NCI-H2227 treated with DMSO at 0.1 percent for 48 hours (cell line): ENCODE measurements at regions not wholly inside any gene's neighbourhood (a gene's known extent, or its start where the extent isn't known, plus 50 kb on each side); places are given as distances from the start of the nearest gene placed in this dataset.

ENCODE experiments used
- DNase-seq: peaks from one replicate; lab custom pipeline; 2025; lab: John Stamatoyannopoulos, UW

DNA sequence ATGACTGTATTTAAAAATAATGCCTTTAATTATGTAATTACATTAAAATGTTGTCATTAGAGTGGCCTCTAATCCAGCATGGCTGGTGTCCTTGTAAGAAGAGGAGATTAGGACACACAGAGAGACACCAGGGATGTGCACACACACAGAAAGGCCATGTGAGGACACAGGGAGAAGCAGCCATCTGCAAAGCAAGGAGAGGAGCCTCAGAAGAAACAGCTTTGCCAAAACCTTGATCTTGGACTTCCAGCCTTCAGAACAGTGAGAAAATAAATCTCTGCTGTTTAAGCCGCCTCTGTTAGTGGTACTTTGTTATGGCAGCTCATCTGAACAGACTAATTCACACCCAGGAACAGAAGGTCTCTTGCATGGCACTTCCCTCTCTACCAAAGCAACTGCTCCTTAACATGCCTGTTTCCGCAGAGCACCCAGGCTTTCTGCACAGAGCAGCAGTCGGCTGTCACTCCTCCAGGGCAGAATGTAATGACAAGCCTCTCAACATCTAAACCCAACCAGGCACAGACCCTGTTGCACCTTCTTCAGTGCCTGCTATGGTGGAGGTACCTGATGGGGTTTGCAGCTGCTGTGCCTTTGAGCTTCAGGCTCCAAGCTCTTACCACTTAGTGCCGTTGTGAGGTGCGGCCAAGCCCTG is 377.7 kb downstream of the TDRD15 start:
- DNase-seq = no peak

GRCh38 chr2:21515903-21516302 is 392.1 kb downstream of the TDRD15 start:
- DNase-seq = no peak

- DNase-seq = no peak
Measured at GRCh38 chr2:21519412-21519811, 395.6 kb downstream of the TDRD15 start.

- no peak for DNase-seq
Measured at GRCh38 chr2:21519821-21520220, 396.1 kb downstream of the TDRD15 start.

DNA sequence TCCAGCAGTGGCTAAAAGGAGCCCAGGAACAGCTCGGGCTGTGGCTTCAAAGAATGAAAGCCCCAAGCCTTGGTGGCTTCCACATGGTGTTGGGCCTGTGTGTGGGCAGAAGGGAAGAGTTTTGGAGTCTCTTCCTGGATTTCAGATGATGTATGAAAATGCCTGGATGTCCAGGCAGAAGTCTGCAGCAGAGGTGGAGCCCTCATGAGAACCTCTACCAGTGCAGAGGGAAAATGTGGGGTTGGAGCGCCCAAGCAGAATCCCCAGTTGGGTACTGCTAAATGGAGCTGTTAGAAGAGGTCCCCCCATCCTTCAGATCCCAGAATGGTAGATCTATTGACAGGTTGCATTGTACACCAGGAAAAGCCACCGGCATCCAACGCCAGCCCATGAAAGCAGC is 412.1 kb downstream of the TDRD15 start:
- DNase-seq = no peak

- DNase-seq = no peak
Measured at GRCh38 chr2:21539685-21540084, 415.9 kb downstream of the TDRD15 start.

DNA sequence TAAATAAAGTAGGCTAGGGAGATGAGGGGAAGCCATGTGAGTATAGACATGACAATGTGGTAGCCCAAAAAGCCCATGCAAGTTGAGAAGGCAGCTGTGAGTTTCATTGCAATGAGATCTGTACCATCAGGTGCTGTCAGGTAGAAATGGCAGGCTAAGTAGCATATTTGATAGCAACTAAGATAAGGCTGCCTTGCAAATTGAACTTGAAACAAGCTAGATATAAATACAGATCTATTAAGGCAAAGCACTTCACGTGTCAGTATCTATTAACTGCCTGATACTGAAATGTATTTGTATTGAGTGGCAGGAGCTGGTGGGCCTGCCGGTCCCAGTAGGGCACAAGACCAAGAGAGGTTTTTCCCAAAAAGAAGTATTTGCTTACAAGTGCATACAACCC is 419.9 kb downstream of the TDRD15 start:
- DNase-seq = no peak

DNA sequence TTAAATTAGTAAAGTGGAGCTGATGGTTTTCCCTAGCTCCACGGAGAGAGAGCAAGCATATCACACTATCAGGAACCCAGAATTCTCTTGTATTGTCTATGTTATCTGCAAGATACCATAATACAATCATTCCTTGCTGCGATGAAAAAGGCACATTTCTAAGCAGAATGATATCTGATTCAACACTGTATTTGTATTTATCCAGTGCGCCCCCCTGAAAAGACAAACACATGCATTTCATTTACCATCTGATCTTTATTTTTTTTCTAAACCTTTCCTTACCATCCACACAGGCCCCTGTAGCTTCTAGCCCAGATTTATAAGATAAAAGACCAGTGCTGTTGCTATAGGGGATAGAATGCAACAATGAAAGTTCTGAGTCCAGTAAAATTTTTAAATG is 420.6 kb downstream of the TDRD15 start:
- DNase-seq = no peak

GRCh38 chr2:21552981-21553380 is 429.2 kb downstream of the TDRD15 start:
- no peak for DNase-seq

- no peak for DNase-seq
Measured at GRCh38 chr2:21559351-21559750, 435.6 kb downstream of the TDRD15 start.

GRCh38 chr2:21561965-21562364 is 438.2 kb downstream of the TDRD15 start:
- DNase-seq = no peak

GRCh38 chr2:21567395-21567794 is 443.6 kb downstream of the TDRD15 start:
- DNase-seq = no peak

DNA sequence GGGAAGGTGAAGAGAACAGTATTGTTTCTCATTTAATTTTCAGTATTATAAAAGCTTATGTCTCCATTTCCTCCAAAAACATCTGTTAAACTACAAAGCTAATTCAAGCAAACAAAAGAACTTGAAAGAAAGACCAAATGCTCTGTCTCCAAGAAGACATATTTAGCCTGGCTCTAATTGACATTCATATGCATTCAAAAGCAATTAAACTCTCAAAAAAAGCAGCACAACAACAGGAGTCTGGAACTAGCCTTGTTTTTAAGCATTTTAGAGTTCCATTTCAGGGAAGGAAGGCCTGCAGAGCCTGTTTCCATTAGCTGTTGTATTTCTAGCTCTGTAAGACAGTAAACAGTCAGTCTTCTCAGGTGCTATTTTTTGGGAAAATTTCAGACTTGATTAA is 447.9 kb downstream of the TDRD15 start:
- DNase-seq = no peak

DNA sequence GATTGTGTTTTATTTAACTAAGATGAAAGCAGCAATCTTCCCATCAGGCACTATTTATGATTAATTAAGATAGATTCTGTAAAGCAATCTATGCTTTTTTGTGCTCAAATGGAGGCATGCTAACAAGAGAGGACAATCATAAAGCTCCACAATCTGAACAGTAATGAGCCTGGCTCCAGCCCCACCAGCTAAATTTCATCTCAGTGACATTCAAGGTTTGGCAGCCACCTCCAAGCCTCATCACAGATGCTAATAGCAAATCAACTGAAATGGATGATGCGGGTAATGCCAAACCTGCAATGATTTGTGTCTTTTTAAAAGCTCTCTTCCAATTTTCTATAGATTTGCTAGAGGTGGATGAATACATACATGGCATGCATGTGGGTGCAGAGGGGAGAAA is 456.6 kb downstream of the TDRD15 start:
- no peak for DNase-seq

DNA sequence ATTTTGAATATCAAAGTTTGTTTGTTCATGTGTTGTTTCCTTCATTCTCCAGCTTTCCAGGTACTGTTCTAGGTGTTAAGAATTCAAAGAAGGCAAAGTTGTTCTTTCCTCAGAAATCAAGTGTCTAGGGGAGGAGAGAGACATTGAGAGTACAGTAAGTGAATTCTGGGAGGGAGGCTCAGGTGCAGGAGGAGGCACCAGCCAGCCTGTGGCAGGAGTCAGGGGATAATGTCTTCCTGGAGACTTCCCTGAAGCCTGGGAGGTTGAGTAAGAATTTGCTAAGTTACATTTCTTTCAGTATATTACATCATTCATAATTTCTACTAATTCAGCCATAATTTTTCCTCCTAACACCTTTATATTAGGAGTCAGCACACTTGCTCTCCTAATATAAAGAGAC is 462.1 kb downstream of the TDRD15 start:
- no peak for DNase-seq

DNA sequence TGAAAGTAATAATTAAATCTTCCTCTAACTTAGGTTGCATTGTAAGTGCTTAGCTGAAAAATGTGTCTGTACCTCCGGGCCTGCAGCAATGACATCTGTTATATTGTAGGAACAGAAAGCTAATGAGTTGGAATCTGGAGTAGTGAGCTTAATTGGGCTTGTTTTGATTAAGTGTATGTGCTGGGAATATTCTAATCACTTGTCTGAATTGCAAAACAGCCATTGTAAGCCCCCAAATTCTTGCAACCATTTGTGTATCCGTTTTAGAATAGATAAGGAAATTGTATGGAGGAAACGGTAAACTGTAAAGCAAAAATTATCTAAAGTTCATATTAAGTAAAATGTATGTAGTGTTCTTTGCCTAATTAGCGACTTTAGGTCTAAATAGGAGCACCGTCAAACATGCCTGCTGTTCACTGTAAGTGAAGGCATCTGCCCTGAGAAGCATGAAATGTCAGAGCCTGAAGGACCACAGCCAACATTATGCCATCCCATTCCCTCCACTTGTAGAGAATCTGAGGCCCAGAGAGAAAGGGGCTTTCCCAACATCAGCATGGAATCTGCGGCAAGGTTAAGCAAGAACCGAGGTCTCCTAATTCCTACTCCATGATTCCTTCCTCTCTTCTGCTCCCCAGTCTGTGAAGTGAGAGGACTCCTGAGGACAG is 466.4 kb downstream of the TDRD15 start:
- no peak for DNase-seq

DNA sequence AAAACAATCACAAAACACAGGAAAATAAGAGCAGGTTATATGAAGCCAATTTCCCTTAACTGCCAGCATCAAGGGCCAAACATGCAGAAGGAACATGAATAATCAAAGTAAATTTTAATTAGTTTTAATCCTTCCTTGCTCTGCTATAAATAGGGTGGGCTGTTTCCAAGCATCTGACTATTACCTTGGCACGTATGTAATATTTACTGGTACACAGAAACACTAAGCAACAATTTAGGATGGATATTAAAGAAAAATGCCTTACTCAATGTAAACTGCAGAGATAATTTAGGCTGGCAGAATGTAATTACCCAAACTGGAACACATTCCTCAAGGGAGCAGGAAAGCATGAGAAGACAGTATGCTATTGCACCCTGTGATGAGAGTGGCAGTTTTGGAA is 468.2 kb downstream of the TDRD15 start:
- no peak for DNase-seq

- DNase-seq = no peak
Measured at GRCh38 chr2:21599417-21599816, 475.6 kb downstream of the TDRD15 start.

- no peak for DNase-seq
Measured at GRCh38 chr2:21602789-21603188, 479.0 kb downstream of the TDRD15 start.

DNA sequence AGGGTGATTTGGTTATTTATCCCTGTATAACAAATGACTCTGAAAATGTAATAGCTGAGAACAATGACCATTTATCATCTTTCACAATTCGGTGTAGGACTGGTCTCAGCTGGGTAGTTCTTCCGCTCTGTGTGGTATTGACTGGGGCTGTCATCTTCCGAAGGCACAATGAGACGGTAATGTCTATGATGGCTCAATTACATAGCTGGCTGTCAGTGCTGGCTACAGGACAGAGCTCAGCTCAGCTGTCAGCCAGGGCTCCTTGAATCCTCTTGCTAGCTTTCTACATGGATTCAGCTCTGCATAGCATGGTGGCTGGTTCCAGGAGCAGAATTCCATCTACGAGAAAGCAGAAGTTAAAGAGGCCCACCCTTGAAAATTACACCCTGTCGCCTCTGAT is 483.8 kb downstream of the TDRD15 start:
- no peak for DNase-seq

GRCh38 chr2:21610304-21610703 is 486.5 kb downstream of the TDRD15 start:
- no peak for DNase-seq

GRCh38 chr2:21617885-21618434 is 494.2 kb downstream of the TDRD15 start:
- no peak for DNase-seq

DNA sequence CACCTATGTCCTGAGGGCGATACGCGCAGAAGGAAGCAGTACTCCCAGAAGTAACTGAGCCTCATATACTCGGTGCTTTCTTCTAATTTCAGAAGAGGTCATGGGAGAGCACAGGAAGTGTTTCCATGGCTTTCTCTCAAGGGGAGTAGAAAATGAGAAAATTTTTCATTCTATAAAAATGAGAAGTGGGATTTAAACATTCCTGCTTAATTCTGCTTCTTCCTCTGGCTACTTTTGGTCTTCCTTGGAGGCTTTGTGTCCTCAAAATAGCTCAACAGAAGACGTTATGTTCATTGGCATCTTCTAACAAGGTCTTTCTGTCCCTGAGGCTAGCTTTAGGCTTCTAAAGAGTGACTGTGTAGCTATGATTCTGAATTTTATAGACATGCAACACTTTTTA is 497.0 kb downstream of the TDRD15 start:
- DNase-seq = no peak

DNA sequence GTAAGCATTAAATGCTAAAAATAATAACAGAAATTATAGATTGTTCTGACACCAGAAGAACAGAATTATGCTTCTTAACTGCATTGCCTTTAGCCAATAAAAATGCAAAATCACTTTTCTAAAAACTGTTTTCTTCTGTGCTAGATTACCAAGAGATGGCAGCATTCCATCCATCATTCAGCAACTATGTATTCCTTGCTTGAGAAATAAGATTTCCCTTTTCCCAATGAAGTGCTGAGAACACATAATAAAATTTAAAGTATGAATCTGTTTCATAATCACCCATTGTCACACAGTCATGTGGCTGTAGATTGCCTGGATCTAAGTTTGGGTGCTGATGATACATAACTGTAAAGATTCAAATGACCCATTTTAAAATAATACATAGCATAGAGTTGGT is 504.2 kb downstream of the TDRD15 start:
- DNase-seq = no peak
